PC-3 (cell line): ENCODE measurements at regions not wholly inside any gene's neighbourhood (a gene's known extent, or its start where the extent isn't known, plus 50 kb on each side); places are given as distances from the start of the nearest gene placed in this dataset.
A peak's percentile ranks its signal among the peaks of the same experiment; 100 is the strongest.

Source experiments
- ATAC-seq: fragments of 200-7000 bp; cut with Tn5 transposase; 2 replicates; pipeline ENCODE4 v1.9.1; 2020; ENCODE audit warnings: mild to moderate bottlenecking, moderate library complexity
- BruUV-seq: library from RNA; stranded (reverse); fragments of 400-500 nt; replicated peaks from 2 replicates; lab custom pipeline; 2021; lab: Mats Ljungman, UMichigan
- CTCF ChIA-PET: fragments of 300-600 bp; sonication (Branson Sonifier 250); formaldehyde crosslinking; loops from one replicate; lab custom pipeline; 2022; ENCODE audit warnings: antibody characterized with exemption; lab: Charles Lee
- POLR2A ChIA-PET: fragments of 300-600 bp; sonication (Branson Sonifier 250); formaldehyde crosslinking; loops from one replicate; lab custom pipeline; 2022; ENCODE audit warnings: antibody characterized with exemption; ENCODE audit not compliant: unreplicated experiment; lab: Charles Lee
- DNase-seq: peaks from one replicate; pipeline ENCODE4 v3.0.0-alpha.2; 2015
- H2AFZ ChIP-seq: fragments of 300-600 bp; sonication (generic); 2 replicates; pipeline ENCODE4 v1.6.0; 2016; ENCODE audit warnings: antibody characterized with exemption, low read length
- H3F3A ChIP-seq: fragments of 300-600 bp; sonication (generic); one replicate; pipeline ENCODE4 v1.6.0; 2017; ENCODE audit warnings: antibody characterized with exemption, low read length, control low read depth, mild to moderate bottlenecking; ENCODE audit not compliant: unreplicated experiment
- H3K27ac ChIP-seq: fragments of 300-600 bp; sonication (generic); 2 replicates; pipeline ENCODE4 v1.5.1; 2016; ENCODE audit warnings: mild to moderate bottlenecking, low read length
- H3K27me3 ChIP-seq: fragments of 300-600 bp; sonication (generic); 2 replicates; pipeline ENCODE4 v1.6.1; 2016; ENCODE audit warnings: low read length, mixed read lengths
- H3K36me3 ChIP-seq: fragments of 300-600 bp; sonication (generic); 2 replicates; pipeline ENCODE4 v1.6.1; 2016; ENCODE audit warnings: low read depth, mixed run types, low read length, mixed read lengths
- H3K4me1 ChIP-seq: fragments of 300-600 bp; sonication (generic); 2 replicates; pipeline ENCODE4 v1.5.1; 2016; ENCODE audit warnings: low read length; ENCODE audit not compliant: insufficient read depth
- H3K4me2 ChIP-seq: fragments of 300-600 bp; sonication (generic); 2 replicates; pipeline ENCODE4 v1.6.0; 2016; ENCODE audit warnings: low read length
- H3K4me3 ChIP-seq: fragments of 300-600 bp; sonication (generic); 2 replicates; pipeline ENCODE4 v1.5.1; 2016; ENCODE audit warnings: mild to moderate bottlenecking, low read length, mixed read lengths
- H3K79me2 ChIP-seq: fragments of 300-600 bp; sonication (generic); 2 replicates; pipeline ENCODE4 v1.6.1; 2017; ENCODE audit warnings: low read length, mixed read lengths
- H3K9ac ChIP-seq: fragments of 300-600 bp; sonication (generic); 2 replicates; pipeline ENCODE4 v1.6.0; 2016; ENCODE audit warnings: mild to moderate bottlenecking, low read length
- H3K9me2 ChIP-seq: fragments of 300-600 bp; sonication (generic); replicated peaks from 2 replicates; pipeline ENCODE4 v1.6.1; 2016; ENCODE audit warnings: mixed run types, low read length, mixed read lengths
- H3K9me3 ChIP-seq: fragments of 300-600 bp; sonication (generic); 2 replicates; pipeline ENCODE4 v1.6.1; 2016; ENCODE audit warnings: low read length, mixed read lengths
- H4K20me1 ChIP-seq: fragments of 300-600 bp; sonication (generic); 2 replicates; pipeline ENCODE4 v1.6.1; 2016; ENCODE audit warnings: low read length, mixed read lengths
- EZH2 ChIP-seq: fragments of 300-600 bp; sonication (generic); IDR thresholded peaks from one replicate; pipeline ENCODE4 v1.6.1; 2017; ENCODE audit warnings: antibody characterized with exemption, mild to moderate bottlenecking, low read length; ENCODE audit not compliant: unreplicated experiment
- EZH2phosphoT487 ChIP-seq: fragments of 300-600 bp; sonication (generic); IDR thresholded peaks from 2 replicates; pipeline ENCODE4 v1.6.1; 2018; ENCODE audit warnings: mild to moderate bottlenecking, antibody characterized with exemption, low read length, borderline replicate concordance
- intact Hi-C: fragments of 100-400 bp; cut with micrococcal nuclease; formaldehyde crosslinking; loops from 2 replicates; pipeline ENCODE4 v1.9.0; 2023
- TF ChIP-seq, protein P1 (sequence below): fragments of 300-600 bp; sonication (generic); conservative IDR thresholded peaks from 2 replicates; pipeline ENCODE4 v1.5.1; 2017; ENCODE audit warnings: antibody characterized with exemption, low read depth, mild to moderate bottlenecking, low read length

DNA sequence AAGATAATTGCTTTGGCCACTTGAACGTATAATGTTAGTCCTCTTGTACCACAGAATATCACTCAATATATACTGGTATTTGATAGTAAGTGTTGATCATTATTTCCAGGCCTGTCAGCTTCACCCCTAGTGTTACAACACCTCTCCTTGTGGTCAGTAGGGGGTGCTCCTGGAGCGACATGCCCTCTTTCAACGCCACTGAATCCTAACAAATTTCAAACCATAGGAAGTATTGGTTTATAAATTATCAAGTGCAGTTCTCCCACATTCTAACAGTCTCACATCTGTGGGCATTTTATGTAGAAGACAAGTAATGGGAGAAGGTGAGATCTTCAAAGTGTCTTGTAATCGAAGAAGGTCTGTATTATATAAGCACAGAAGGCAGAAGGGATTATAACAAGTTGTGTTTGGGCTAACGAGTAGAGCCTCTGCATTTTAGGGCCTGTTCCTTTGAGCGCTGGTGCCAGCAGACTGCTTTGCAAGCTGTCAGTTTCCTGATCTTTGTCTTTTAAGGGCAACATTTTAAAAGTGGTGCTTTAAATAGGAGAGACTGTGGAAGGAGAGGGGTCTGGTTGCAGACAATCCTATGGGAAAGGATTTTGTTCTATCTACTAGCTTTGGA lies 57.1 kb upstream of the CEP162 start:
- Histone ChIP-seq H3K9ac (no peak overlapping the region), H2AFZ (no peak overlapping the region), H3K4me1 (no peaks in the 10 kb centered on the region), H3K4me3 (no peak overlapping the region), H3F3A (no peaks in the 10 kb centered on the region), H3K9me2 (no peaks in the 10 kb centered on the region), H3K9me3 (no peaks in the 10 kb centered on the region), H3K4me2 (no peak overlapping the region), H3K36me3 (no peaks in the 10 kb centered on the region), H3K27me3 (peaks cover 35% of the 10 kb centered on the region), H4K20me1 (no peaks in the 10 kb centered on the region), H3K79me2 (no peaks in the 10 kb centered on the region), H3K27ac (no peak overlapping the region)
- CTCF ChIA-PET = interaction anchor here (0.5 kb wide), 2 partner anchors 48 to 401 kb away, joined by 3 read pairs; no protein-coding TSS in a partner anchor
- TF ChIP-seq, protein P1, sequence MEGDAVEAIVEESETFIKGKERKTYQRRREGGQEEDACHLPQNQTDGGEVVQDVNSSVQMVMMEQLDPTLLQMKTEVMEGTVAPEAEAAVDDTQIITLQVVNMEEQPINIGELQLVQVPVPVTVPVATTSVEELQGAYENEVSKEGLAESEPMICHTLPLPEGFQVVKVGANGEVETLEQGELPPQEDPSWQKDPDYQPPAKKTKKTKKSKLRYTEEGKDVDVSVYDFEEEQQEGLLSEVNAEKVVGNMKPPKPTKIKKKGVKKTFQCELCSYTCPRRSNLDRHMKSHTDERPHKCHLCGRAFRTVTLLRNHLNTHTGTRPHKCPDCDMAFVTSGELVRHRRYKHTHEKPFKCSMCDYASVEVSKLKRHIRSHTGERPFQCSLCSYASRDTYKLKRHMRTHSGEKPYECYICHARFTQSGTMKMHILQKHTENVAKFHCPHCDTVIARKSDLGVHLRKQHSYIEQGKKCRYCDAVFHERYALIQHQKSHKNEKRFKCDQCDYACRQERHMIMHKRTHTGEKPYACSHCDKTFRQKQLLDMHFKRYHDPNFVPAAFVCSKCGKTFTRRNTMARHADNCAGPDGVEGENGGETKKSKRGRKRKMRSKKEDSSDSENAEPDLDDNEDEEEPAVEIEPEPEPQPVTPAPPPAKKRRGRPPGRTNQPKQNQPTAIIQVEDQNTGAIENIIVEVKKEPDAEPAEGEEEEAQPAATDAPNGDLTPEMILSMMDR = peak; percentile 66
- TF ChIP-seq EZH2phosphoT487 (no peak), EZH2 (no peak)
- intact Hi-C loops = loop anchor here (5.0 kb wide), 2 partner anchors 283 to 493 kb away; no protein-coding TSS in a partner anchor
- POLR2A ChIA-PET = no interaction called here
- ATAC-seq (peak; percentile 63), DNase-seq (peak; percentile 35)
- no TSS peak for BruUV-seq

DNA sequence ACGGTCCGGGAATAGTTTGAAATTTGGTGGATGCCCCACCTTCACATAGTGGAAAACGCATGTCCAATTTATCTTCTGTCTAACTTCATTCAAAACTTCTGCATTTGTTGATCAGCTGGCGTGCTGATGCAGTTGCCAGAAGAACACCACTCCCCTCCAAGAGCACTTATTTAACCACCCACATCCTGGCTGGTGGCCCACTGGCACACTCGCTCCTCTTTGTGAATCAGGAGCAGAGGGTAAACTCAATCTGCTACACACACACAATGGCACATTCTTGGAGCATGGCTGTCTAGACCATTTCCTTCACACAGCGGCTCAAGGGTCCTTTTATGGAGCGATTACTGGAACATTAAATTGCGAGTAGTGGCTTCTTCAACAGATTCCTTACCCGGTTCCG lies 55.1 kb upstream of the CEP162 start:
- Histone ChIP-seq H3K9me2 (no peaks in the 10 kb centered on the region), H3K4me2 (no peak overlapping the region), H3K9ac (no peak overlapping the region), H3K4me1 (no peaks in the 10 kb centered on the region), H3F3A (no peaks in the 10 kb centered on the region), H3K27ac (no peak overlapping the region), H3K79me2 (no peaks in the 10 kb centered on the region), H3K9me3 (no peaks in the 10 kb centered on the region), H3K36me3 (no peaks in the 10 kb centered on the region), H3K4me3 (no peak overlapping the region), H3K27me3 (peaks cover 42% of the 10 kb centered on the region), H2AFZ (no peak overlapping the region), H4K20me1 (no peaks in the 10 kb centered on the region)
- ATAC-seq = no peak
- POLR2A ChIA-PET = no interaction called here
- no TSS peak for BruUV-seq
- no peak for TF ChIP-seq EZH2
- no peak for TF ChIP-seq EZH2phosphoT487
- TF ChIP-seq, protein P1 = no peak
- intact Hi-C loops = loop anchor here (5.0 kb wide), 2 partner anchors 285 to 495 kb away; no protein-coding TSS in a partner anchor
- peak; percentile 9 for DNase-seq
- CTCF ChIA-PET = no interaction called here

DNA sequence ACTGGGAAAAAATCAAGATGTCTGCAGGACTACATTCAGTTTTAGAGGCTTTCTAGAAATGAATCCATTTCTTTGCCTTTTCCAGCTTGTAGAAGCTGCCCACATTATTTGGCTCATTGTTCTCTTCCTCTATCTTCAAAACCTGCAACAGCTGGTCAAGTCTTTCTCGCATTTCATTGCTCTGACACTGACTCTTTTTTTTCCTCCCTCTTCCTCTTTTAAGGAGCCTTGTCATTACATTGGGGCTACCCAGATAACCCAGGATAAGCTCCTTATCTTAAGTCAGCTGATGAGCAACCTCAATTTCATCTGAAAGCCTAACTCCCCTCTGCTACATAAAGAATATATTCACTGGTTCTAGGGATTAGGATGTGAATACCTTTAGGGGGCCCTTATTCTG lies 53.2 kb upstream of the CEP162 start:
- Histone ChIP-seq H3K27me3 (peaks cover 53% of the 10 kb centered on the region), H3K9ac (no peak overlapping the region), H3F3A (no peaks in the 10 kb centered on the region), H3K27ac (no peak overlapping the region), H3K9me3 (no peaks in the 10 kb centered on the region), H3K4me1 (no peaks in the 10 kb centered on the region), H3K4me2 (no peak overlapping the region), H3K79me2 (no peaks in the 10 kb centered on the region), H3K4me3 (no peak overlapping the region), H2AFZ (no peak overlapping the region), H4K20me1 (no peaks in the 10 kb centered on the region), H3K36me3 (no peaks in the 10 kb centered on the region), H3K9me2 (no peaks in the 10 kb centered on the region)
- POLR2A ChIA-PET = no interaction called here
- ATAC-seq (no peak), DNase-seq (no peak)
- intact Hi-C loops = loop anchor here (5.0 kb wide), 2 partner anchors 287 to 497 kb away; no protein-coding TSS in a partner anchor
- CTCF ChIA-PET = no interaction called here
- BruUV-seq = no TSS peak
- TF ChIP-seq, protein P1 = no peak
- no peak for TF ChIP-seq EZH2
- no peak for TF ChIP-seq EZH2phosphoT487
